ENCODE measurements at regions not wholly inside any gene's neighbourhood (a gene's known extent, or its start where the extent isn't known, plus 50 kb on each side); places are given as distances from the start of the nearest gene placed in this dataset.

DNA sequence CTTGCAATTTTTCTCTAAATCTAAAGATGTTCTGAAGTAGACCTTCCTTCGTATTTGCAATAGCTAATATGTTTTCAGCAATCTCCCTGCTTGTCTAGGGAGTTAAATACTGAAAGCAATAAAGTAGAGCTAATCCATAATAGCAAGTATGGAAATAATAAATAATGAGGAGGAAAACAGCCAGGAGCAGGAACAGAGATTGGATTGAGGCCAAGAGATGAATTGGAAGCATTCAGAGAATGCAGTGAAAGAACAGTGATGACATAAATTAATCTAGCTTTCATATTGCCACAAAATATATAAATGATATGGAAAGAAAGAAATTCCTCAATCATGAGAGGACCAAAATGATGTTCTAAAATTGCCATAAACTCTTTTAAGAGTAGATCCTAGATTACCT, 679.7 kb downstream of the METTL4 start:
- TF ChIP-seq POLR2A (IDR thresholded peaks at IDR 0.05; ENCODE audit: low read depth, low read length) (no peak), TAF1 (IDR thresholded peaks at IDR 0.05; ENCODE audit: low read depth, low read length) (no peak), POLR2AphosphoS5 (IDR thresholded peaks at IDR 0.05; ENCODE audit: low read depth, low read length) (no peak), SPI1 (IDR thresholded peaks at IDR 0.05; ENCODE audit: low read depth, low read length) (no peak), POU2F2 (IDR thresholded peaks at IDR 0.05; ENCODE audit: low read depth, low read length) (no peak), PAX5 (IDR thresholded peaks at IDR 0.05; ENCODE audit: insufficient read depth, low read length, severe bottlenecking) (no peak)

Data from GM12891 (cell line).